H1 (cell line): ENCODE measurements at regions not wholly inside any gene's neighbourhood (a gene's known extent, or its start where the extent isn't known, plus 50 kb on each side); places are given as distances from the start of the nearest gene placed in this dataset.

Experiments
- CTCF ChIA-PET: fragments of 300-600 bp; sonication (Branson Sonifier 250); formaldehyde crosslinking; loops from one replicate; lab custom pipeline; 2021; ENCODE audit not compliant: partially characterized antibody; lab: Charles Lee
- POLR2A ChIA-PET: fragments of 300-600 bp; sonication (Branson Sonifier 250); formaldehyde crosslinking; loops from one replicate; lab custom pipeline; 2021; ENCODE audit warnings: inconsistent platforms; ENCODE audit not compliant: partially characterized antibody; lab: Charles Lee
- DNase-seq, 2 experiments: peaks; one replicate each; pipeline versions ENCODE4 v3.0.0 to v3.0.0-alpha.2; 2010 to 2022; ENCODE audit warnings: low spot score in 2 of 2, low read depth in 1 of 2, mixed read lengths in 1 of 2
- FAIRE-seq: peaks from 2 replicates; lab custom pipeline; 2011; peaks lifted over from hg19 to GRCh38; lab: Jason Lieb, UNC
- H2AFZ ChIP-seq: 2 replicates; pipeline ENCODE4 v1.8.1; 2012; ENCODE audit warnings: low read length, inconsistent platforms
- H2AK5ac ChIP-seq: 2 replicates; pipeline ENCODE4 v1.6.1; 2013; ENCODE audit warnings: low read depth, low read length
- H2BK120ac ChIP-seq: replicated peaks from 2 replicates; pipeline ENCODE3; 2013; ENCODE audit warnings: low read depth, low read length, inconsistent platforms
- H2BK12ac ChIP-seq: 2 replicates; pipeline ENCODE4 v1.6.1; 2013; ENCODE audit warnings: low read depth, low read length
- H2BK15ac ChIP-seq: 2 replicates; pipeline ENCODE4 v1.6.1; 2013; ENCODE audit warnings: low read length
- H2BK20ac ChIP-seq: 2 replicates; pipeline ENCODE4 v1.6.1; 2013; ENCODE audit warnings: low read length
- H2BK5ac ChIP-seq: 2 replicates; pipeline ENCODE4 v1.6.1; 2013; ENCODE audit warnings: low read depth, low read length
- H3K14ac ChIP-seq: 2 replicates; pipeline ENCODE4 v1.6.1; 2013; ENCODE audit warnings: inconsistent platforms; ENCODE audit not compliant: insufficient read length
- H3K18ac ChIP-seq: 2 replicates; pipeline ENCODE4 v1.6.1; 2013; ENCODE audit warnings: low read length; ENCODE audit errors: extremely low read depth
- H3K23ac ChIP-seq: 2 replicates; pipeline ENCODE4 v1.6.1; 2013; ENCODE audit warnings: inconsistent platforms; ENCODE audit not compliant: insufficient read length
- H3K23me2 ChIP-seq: 2 replicates; pipeline ENCODE4 v1.6.1; 2013; ENCODE audit warnings: low read depth, low read length
- H3K27ac ChIP-seq: 2 replicates; pipeline ENCODE4 v1.6.1; 2011; ENCODE audit warnings: low read depth, low read length, inconsistent platforms
- H3K27me3 ChIP-seq, 4 experiments: replicated peaks in 1 of 4; 1 replicate in 1 of 4; 2 replicates in 3 of 4; pipeline versions ENCODE4 v1.6.1 to v1.8.1; 2011 to 2013; ENCODE audit warnings: low read length in 3 of 4, mild to moderate bottlenecking in 3 of 4, inconsistent platforms in 2 of 4, mixed read lengths in 2 of 4, moderate library complexity in 1 of 4; ENCODE audit not compliant: control insufficient read depth in 3 of 4, insufficient read depth in 3 of 4; ENCODE audit errors: extremely low read depth in 1 of 4
- H3K36me3 ChIP-seq, 4 experiments: 2 replicates each; pipeline versions ENCODE4 v1.6.1 to v1.8.1; 2011 to 2013; ENCODE audit warnings: mild to moderate bottlenecking in 4 of 4, low read length in 3 of 4, moderate library complexity in 2 of 4, control low read depth in 1 of 4, inconsistent platforms in 1 of 4; ENCODE audit not compliant: insufficient read depth in 4 of 4, control insufficient read depth in 2 of 4
- H3K4ac ChIP-seq: replicated peaks from 2 replicates; pipeline ENCODE3; 2013; ENCODE audit warnings: low read length, low read depth, mixed read lengths, inconsistent platforms; ENCODE audit not compliant: insufficient read length
- H3K4me1 ChIP-seq, 4 experiments: replicated peaks in 1 of 4; 1 replicate in 1 of 4; 2 replicates in 3 of 4; pipeline versions ENCODE4 v1.6.1 to v1.8.1; 2011 to 2013; ENCODE audit warnings: low read length in 3 of 4, inconsistent platforms in 2 of 4, mixed read lengths in 1 of 4; ENCODE audit not compliant: insufficient read depth in 4 of 4, control insufficient read depth in 3 of 4
- H3K4me2 ChIP-seq, 2 experiments: 2 replicates each; pipeline versions ENCODE4 v1.6.1 to v1.8.1; 2011 to 2013; ENCODE audit warnings: low read depth in 2 of 2, low read length in 2 of 2, control low read depth in 1 of 2, inconsistent platforms in 1 of 2, mild to moderate bottlenecking in 1 of 2; ENCODE audit not compliant: insufficient read depth in 1 of 2
- H3K4me3 ChIP-seq, 4 experiments: fragments of 200-600, 300-600 bp in 1 of 4; sonication (generic), shearing (Covaris generic), sonication (Bioruptor Twin) in 1 of 4; 2 replicates each; pipeline versions ENCODE4 v1.5.1 to v1.8.1; 2011 to 2016; ENCODE audit warnings: low read length in 4 of 4, low read depth in 3 of 4, control low read depth in 2 of 4, inconsistent platforms in 2 of 4, mild to moderate bottlenecking in 2 of 4, mixed read lengths in 1 of 4, moderate library complexity in 1 of 4; ENCODE audit not compliant: insufficient read depth in 2 of 4; ENCODE audit errors: extremely low read depth in 1 of 4
- H3K56ac ChIP-seq: replicated peaks from 2 replicates; pipeline ENCODE3; 2013; ENCODE audit warnings: low read depth, mild to moderate bottlenecking, mixed read lengths, low read length, inconsistent platforms; ENCODE audit not compliant: insufficient read length
- H3K79me1 ChIP-seq: 2 replicates; pipeline ENCODE4 v1.6.1; 2013; ENCODE audit warnings: low read depth, low read length, control low read depth
- H3K79me2 ChIP-seq, 2 experiments: 2 replicates each; pipeline versions ENCODE4 v1.6.1 to v1.8.1; 2012 to 2013; ENCODE audit warnings: low read length in 2 of 2, mild to moderate bottlenecking in 2 of 2, inconsistent platforms in 1 of 2; ENCODE audit not compliant: insufficient read depth in 2 of 2, control insufficient read depth in 1 of 2
- H3K9ac ChIP-seq, 4 experiments: replicated peaks in 1 of 4; 1 replicate in 1 of 4; 2 replicates in 3 of 4; pipeline versions ENCODE4 v1.6.1 to v1.8.1; 2011 to 2013; ENCODE audit warnings: low read depth in 3 of 4, low read length in 3 of 4, control low read depth in 2 of 4, mild to moderate bottlenecking in 2 of 4, moderate library complexity in 2 of 4, inconsistent platforms in 1 of 4; ENCODE audit errors: extremely low read depth in 1 of 4
- H3K9me3 ChIP-seq, 2 experiments: 2 replicates each; pipeline versions ENCODE4 v1.6.1 to v1.8.1; 2012 to 2013; ENCODE audit warnings: mild to moderate bottlenecking in 2 of 2, moderate library complexity in 2 of 2, control low read depth in 1 of 2, inconsistent platforms in 1 of 2, low read depth in 1 of 2, low read length in 1 of 2, mixed read lengths in 1 of 2; ENCODE audit not compliant: insufficient read depth in 2 of 2
- H4K20me1 ChIP-seq, 2 experiments: replicated peaks in 1 of 2; 2 replicates each; pipeline versions ENCODE3 to v1.8.1; 2011 to 2013; ENCODE audit warnings: inconsistent platforms in 2 of 2, low read length in 2 of 2, mild to moderate bottlenecking in 1 of 2; ENCODE audit not compliant: insufficient read depth in 2 of 2, control insufficient read depth in 1 of 2
- H4K5ac ChIP-seq: 2 replicates; pipeline ENCODE4 v1.6.1; 2013; ENCODE audit warnings: low read length, low read depth, mixed read lengths, inconsistent platforms; ENCODE audit not compliant: insufficient read length
- H4K8ac ChIP-seq: 2 replicates; pipeline ENCODE4 v1.8.0; 2013; ENCODE audit warnings: mild to moderate bottlenecking, moderate library complexity, low read length, inconsistent platforms; ENCODE audit not compliant: insufficient read depth; ENCODE audit errors: extremely low read depth
- H4K91ac ChIP-seq: replicated peaks from 2 replicates; pipeline ENCODE3; 2013; ENCODE audit warnings: low read length, mixed read lengths, inconsistent platforms; ENCODE audit not compliant: insufficient read length
- EP300 ChIP-seq, 2 experiments: IDR thresholded peaks; 1 replicate in 1 of 2; 2 replicates in 1 of 2; pipeline ENCODE4 v1.6.1; 2011 to 2012; ENCODE audit warnings: low read depth in 2 of 2, low read length in 2 of 2, mild to moderate bottlenecking in 2 of 2, borderline replicate concordance in 1 of 2, inconsistent platforms in 1 of 2, moderate library complexity in 1 of 2
- JUN ChIP-seq: IDR thresholded peaks from 2 replicates; pipeline ENCODE4 v1.6.1; 2011; ENCODE audit warnings: low read depth, mild to moderate bottlenecking, improper control_type of control experiment, low read length
- PHF8 ChIP-seq: fragments of 200-600 bp; sonication (generic); conservative IDR thresholded peaks from 2 replicates; pipeline ENCODE4 v1.7.1; 2012; ENCODE audit warnings: low read depth, mild to moderate bottlenecking, inconsistent platforms, low read length, moderate library complexity
- RAD21 ChIP-seq, 2 experiments: IDR thresholded peaks in 1 of 2; conservative IDR thresholded peaks in 1 of 2; 2 replicates each; pipeline ENCODE4 v1.6.1; 2011; ENCODE audit warnings: low read depth in 2 of 2, low read length in 2 of 2, improper control_type of control experiment in 1 of 2, inconsistent platforms in 1 of 2, mild to moderate bottlenecking in 1 of 2, moderate library complexity in 1 of 2
- RBBP5 ChIP-seq: IDR thresholded peaks from 2 replicates; pipeline ENCODE4 v1.7.1; 2012; ENCODE audit warnings: low read depth, mild to moderate bottlenecking, inconsistent platforms, low read length, moderate library complexity, borderline replicate concordance
- SUZ12 ChIP-seq: fragments of 200-600 bp; sonication (generic); IDR thresholded peaks from 2 replicates; pipeline ENCODE4 v1.6.1; 2012; ENCODE audit warnings: mild to moderate bottlenecking, inconsistent platforms, low read length, moderate library complexity, mixed read lengths
- WGBS, 2 experiments: shearing (Covaris generic) in 1 of 2; methylation state at CpG; one replicate each; pipeline versions ENCODE4 v1.1.6 to v1.1.7; 2013 to 2015; ENCODE audit warnings: low lambda C conversion rate in 2 of 2, mixed read lengths in 2 of 2, inconsistent platforms in 1 of 2, low coverage in 1 of 2, missing lambda C conversion rate in 1 of 2; ENCODE audit not compliant: insufficient replicate concordance in 2 of 2, insufficient coverage in 1 of 2, insufficient read length in 1 of 2; ENCODE audit errors: extremely low coverage in 1 of 2, missing lambda C conversion rate in 1 of 2; 5-methylcytosine and 5-hydroxymethylcytosine counted together
- TF ChIP-seq, protein P1 (sequence below), 3 experiments: IDR thresholded peaks; 1 replicate in 2 of 3; 2 replicates in 1 of 3; pipeline versions ENCODE4 v1.5.1 to v1.6.1; 2011; ENCODE audit warnings: low read length in 3 of 3, mild to moderate bottlenecking in 3 of 3, inconsistent platforms in 2 of 3, low read depth in 1 of 3, moderate library complexity in 1 of 3; ENCODE audit not compliant: insufficient read depth in 1 of 3; ENCODE audit errors: control extremely low read depth in 1 of 3
- TF ChIP-seq, protein P2 (sequence below): IDR thresholded peaks from 2 replicates; pipeline ENCODE4 v1.6.1; 2012; ENCODE audit warnings: inconsistent platforms
- TF ChIP-seq, protein P3 (sequence below): IDR thresholded peaks from 2 replicates; pipeline ENCODE4 v1.6.1; 2011; ENCODE audit warnings: low read length, improper control_type of control experiment

DNA sequence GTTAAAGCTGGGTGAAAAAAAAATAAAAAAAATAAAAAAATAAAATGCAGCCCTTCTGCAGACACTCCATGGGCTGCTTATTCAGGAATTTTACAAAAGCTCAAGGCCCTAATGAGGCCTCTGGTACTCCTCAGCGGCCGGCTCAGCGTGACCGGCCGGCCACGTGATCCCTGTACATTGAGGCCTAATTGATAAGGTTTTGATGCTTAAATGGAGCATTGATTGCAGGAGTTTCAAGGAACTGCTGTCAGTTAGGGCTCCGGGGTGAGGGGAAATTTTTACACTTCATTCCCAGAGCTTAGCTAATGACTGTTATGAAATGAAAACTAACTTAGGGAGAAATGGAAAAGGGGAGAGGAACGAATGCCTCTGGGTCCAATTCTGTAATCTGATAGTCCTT, 368.8 kb upstream of the KIRREL3 start:
- no peak overlapping the region for H2BK120ac ChIP-seq
- H2BK12ac ChIP-seq, result no peak overlapping the region
- H3K23ac ChIP-seq, result no peak overlapping the region
- H3K23me2 ChIP-seq, result no peaks in the 10 kb centered on the region
- ChIA-PET POLR2A (no interaction called here), CTCF (no interaction called here)
- H3K79me2 ChIP-seq, result no peaks in the 10 kb centered on the region
- H3K18ac ChIP-seq, result no peak overlapping the region
- no peak overlapping the region for H4K8ac ChIP-seq
- no peaks in the 10 kb centered on the region for H3K9me3 ChIP-seq
- H3K79me1 ChIP-seq, result no peaks in the 10 kb centered on the region
- H4K91ac ChIP-seq, result no peak overlapping the region
- H3K27ac ChIP-seq, result no peak overlapping the region
- DNase-seq, result no peak
- no peak overlapping the region for H3K4me2 ChIP-seq
- no peaks in the 10 kb centered on the region for H3K36me3 ChIP-seq
- H3K27me3 ChIP-seq, result no peaks in the 10 kb centered on the region
- H4K5ac ChIP-seq, result no peak overlapping the region
- no peaks in the 10 kb centered on the region for H3K4me1 ChIP-seq
- no peak overlapping the region for H2BK20ac ChIP-seq
- H3K56ac ChIP-seq, result no peak overlapping the region
- no peak overlapping the region for H3K4ac ChIP-seq
- no peak overlapping the region; the same call in 1 of the 2 replicates for H2AFZ ChIP-seq
- no peak overlapping the region for H3K9ac ChIP-seq
- H2AK5ac ChIP-seq, result no peak overlapping the region
- no peak overlapping the region for H2BK5ac ChIP-seq
- H3K4me3 ChIP-seq, result no peak overlapping the region
- no peak for FAIRE-seq
- H2BK15ac ChIP-seq, result no peak overlapping the region
- 91% methylated on average over 8 of the region's 8 CpGs; no CpG with 5 or more reads in 1 of the 2 experiments for WGBS, 2 experiments
- no peak overlapping the region for H3K14ac ChIP-seq
- H4K20me1 ChIP-seq, result no peaks in the 10 kb centered on the region
- TF ChIP-seq RAD21 (IDR thresholded peaks at IDR 0.05 in 1 of 2, conservative IDR thresholded peaks at IDR 0.05 in 1 of 2; ENCODE audit: low read depth in 2 of 2, low read length in 2 of 2), result no peak
- no peak for TF ChIP-seq JUN
- TF ChIP-seq, protein P1, sequence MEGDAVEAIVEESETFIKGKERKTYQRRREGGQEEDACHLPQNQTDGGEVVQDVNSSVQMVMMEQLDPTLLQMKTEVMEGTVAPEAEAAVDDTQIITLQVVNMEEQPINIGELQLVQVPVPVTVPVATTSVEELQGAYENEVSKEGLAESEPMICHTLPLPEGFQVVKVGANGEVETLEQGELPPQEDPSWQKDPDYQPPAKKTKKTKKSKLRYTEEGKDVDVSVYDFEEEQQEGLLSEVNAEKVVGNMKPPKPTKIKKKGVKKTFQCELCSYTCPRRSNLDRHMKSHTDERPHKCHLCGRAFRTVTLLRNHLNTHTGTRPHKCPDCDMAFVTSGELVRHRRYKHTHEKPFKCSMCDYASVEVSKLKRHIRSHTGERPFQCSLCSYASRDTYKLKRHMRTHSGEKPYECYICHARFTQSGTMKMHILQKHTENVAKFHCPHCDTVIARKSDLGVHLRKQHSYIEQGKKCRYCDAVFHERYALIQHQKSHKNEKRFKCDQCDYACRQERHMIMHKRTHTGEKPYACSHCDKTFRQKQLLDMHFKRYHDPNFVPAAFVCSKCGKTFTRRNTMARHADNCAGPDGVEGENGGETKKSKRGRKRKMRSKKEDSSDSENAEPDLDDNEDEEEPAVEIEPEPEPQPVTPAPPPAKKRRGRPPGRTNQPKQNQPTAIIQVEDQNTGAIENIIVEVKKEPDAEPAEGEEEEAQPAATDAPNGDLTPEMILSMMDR (IDR thresholded peaks at IDR 0.05; ENCODE audit: control extremely low read depth in 1 of 3, insufficient read depth in 1 of 3, low read depth in 1 of 3, low read length in 3 of 3), result no peak
- TF ChIP-seq, protein P2, sequence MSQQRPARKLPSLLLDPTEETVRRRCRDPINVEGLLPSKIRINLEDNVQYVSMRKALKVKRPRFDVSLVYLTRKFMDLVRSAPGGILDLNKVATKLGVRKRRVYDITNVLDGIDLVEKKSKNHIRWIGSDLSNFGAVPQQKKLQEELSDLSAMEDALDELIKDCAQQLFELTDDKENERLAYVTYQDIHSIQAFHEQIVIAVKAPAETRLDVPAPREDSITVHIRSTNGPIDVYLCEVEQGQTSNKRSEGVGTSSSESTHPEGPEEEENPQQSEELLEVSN, result no peak
- TF ChIP-seq EP300 (IDR thresholded peaks at IDR 0.05; ENCODE audit: borderline replicate concordance in 1 of 2, low read depth in 2 of 2, low read length in 2 of 2), result no peak
- TF ChIP-seq SUZ12, result no peak
- TF ChIP-seq, protein P3, sequence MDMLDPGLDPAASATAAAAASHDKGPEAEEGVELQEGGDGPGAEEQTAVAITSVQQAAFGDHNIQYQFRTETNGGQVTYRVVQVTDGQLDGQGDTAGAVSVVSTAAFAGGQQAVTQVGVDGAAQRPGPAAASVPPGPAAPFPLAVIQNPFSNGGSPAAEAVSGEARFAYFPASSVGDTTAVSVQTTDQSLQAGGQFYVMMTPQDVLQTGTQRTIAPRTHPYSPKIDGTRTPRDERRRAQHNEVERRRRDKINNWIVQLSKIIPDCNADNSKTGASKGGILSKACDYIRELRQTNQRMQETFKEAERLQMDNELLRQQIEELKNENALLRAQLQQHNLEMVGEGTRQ, result no peak
- TF ChIP-seq PHF8, result no peak
- no peak for TF ChIP-seq RBBP5
